SH-SY5Y (cell line): ENCODE measurements at regions not wholly inside any gene's neighbourhood (a gene's known extent, or its start where the extent isn't known, plus 50 kb on each side); places are given as distances from the start of the nearest gene placed in this dataset.

Source experiments
- GATA2 ChIP-seq: IDR thresholded peaks from 2 replicates; pipeline ENCODE4 v1.6.1; 2011; ENCODE audit warnings: mild to moderate bottlenecking, low read depth, low read length
- GATA3 ChIP-seq: IDR thresholded peaks from 2 replicates; pipeline ENCODE4 v1.6.1; 2011; ENCODE audit warnings: low read depth, mild to moderate bottlenecking, low read length, moderate library complexity

DNA sequence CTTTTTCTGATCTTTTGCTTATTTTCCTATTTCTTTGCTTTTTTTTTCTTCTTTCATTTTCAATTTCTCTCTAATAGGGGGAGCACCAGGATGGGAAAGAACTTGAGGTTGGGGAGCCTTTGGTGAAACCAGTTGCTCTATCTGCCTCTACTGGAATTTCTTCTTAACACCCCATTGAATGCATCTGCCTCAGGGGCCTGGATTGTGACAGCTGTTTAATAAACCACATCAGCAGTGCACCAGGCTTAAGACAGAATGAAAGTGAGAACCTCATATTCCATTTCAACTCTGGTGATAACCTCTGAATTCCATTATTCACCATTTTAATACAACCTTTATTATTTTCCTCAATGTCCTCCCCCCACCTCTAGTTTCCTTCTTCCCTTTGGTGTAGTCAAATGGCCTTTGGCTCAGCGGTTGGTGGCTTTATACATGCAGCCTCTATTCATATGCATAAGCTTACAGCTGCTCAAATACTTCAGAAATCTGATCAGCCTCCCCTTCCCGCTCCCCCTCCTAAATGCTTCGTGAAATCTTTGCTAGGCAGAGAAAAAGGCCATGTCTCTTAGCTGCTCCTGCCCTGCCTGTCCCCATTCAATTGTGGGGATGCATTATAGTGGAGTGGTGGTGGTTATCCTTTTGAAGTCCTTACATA is 537.3 kb upstream of the PLXNA2 start:
- TF ChIP-seq GATA2: no peak
- no peak for TF ChIP-seq GATA3
